Fibroblast of skin of left quadriceps (primary cell): ENCODE measurements at regions not wholly inside any gene's neighbourhood (a gene's known extent, or its start where the extent isn't known, plus 50 kb on each side); places are given as distances from the start of the nearest gene placed in this dataset.

ENCODE experiments used
- DNase-seq, 2 experiments: peaks; one replicate each; pipeline ENCODE4 v3.0.0-alpha.2; 2013; ENCODE audit warnings: low read depth in 2 of 2

GRCh38 chr10:90458571-90458970 lies 399.3 kb downstream of the HTR7 start:
- DNase-seq, result no peak

GRCh38 chr10:90461437-90462155 lies 396.2 kb downstream of the HTR7 start:
- no peak for DNase-seq

GRCh38 chr10:90462749-90463470 lies 394.9 kb downstream of the HTR7 start:
- DNase-seq, result peak; percentile 34 to 42

- DNase-seq, result no peak
Observed at GRCh38 chr10:90464329-90464728, 393.5 kb downstream of the HTR7 start.

- no peak for DNase-seq
Observed at GRCh38 chr10:90470966-90471365, 386.9 kb downstream of the HTR7 start.

GRCh38 chr10:90480466-90480865 lies 377.4 kb downstream of the HTR7 start:
- no peak for DNase-seq

- DNase-seq, result no peak
Observed at GRCh38 chr10:90481326-90481923, 376.4 kb downstream of the HTR7 start.

GRCh38 chr10:90484518-90484917 lies 373.3 kb downstream of the HTR7 start:
- DNase-seq, result no peak

- no peak for DNase-seq
Observed at GRCh38 chr10:90494183-90494582, 363.7 kb downstream of the HTR7 start.

- no peak for DNase-seq
Observed at GRCh38 chr10:90504172-90504571, 353.7 kb downstream of the HTR7 start.

GRCh38 chr10:90526721-90527120 lies 331.1 kb downstream of the HTR7 start:
- no peak for DNase-seq

GRCh38 chr10:90530521-90530920 lies 327.3 kb downstream of the HTR7 start:
- no peak for DNase-seq

- DNase-seq, result no peak
Observed at GRCh38 chr10:90557385-90557784, 300.5 kb downstream of the HTR7 start.

GRCh38 chr10:90560331-90560730 lies 297.5 kb downstream of the HTR7 start:
- no peak for DNase-seq

- no peak for DNase-seq
Observed at GRCh38 chr10:90561666-90562065, 296.2 kb downstream of the HTR7 start.

GRCh38 chr10:90571481-90572258 lies 286.2 kb downstream of the HTR7 start:
- DNase-seq, result no peak

- no peak for DNase-seq
Observed at GRCh38 chr10:90575125-90575524, 282.7 kb downstream of the HTR7 start.

GRCh38 chr10:90577569-90577968 lies 280.3 kb downstream of the HTR7 start:
- DNase-seq, result no peak

GRCh38 chr10:90579602-90580242 lies 278.1 kb downstream of the HTR7 start:
- no peak for DNase-seq

- no peak for DNase-seq
Observed at GRCh38 chr10:90583416-90583815, 274.4 kb downstream of the HTR7 start.

GRCh38 chr10:90587081-90587491 lies 270.8 kb downstream of the HTR7 start:
- peak; percentile 22 to 31 for DNase-seq

- DNase-seq, result no peak
Observed at GRCh38 chr10:90587561-90587960, 270.3 kb downstream of the HTR7 start.
